NB4 (cell line): ENCODE measurements at regions not wholly inside any gene's neighbourhood (a gene's known extent, or its start where the extent isn't known, plus 50 kb on each side); places are given as distances from the start of the nearest gene placed in this dataset.
"Not testable (repeated sequence)": the region's sequence is repeated elsewhere in the genome, so short reads cannot be mapped to it uniquely, and the experiment has no call there.

Experiments used
- DNase-seq: peaks from one replicate; pipeline ENCODE4 v3.0.0; 2010; ENCODE audit warnings: low read depth
- H3K4me3 ChIP-seq: one replicate; pipeline ENCODE4 v1.5.1; 2011; ENCODE audit warnings: mild to moderate bottlenecking, low read depth, low read length, moderate library complexity
- MYC ChIP-seq: IDR thresholded peaks from 2 replicates; pipeline ENCODE4 v1.6.1; 2011; ENCODE audit warnings: low read depth, low read length
- POLR2A ChIP-seq: IDR thresholded peaks from 2 replicates; pipeline ENCODE4 v1.6.1; 2011; ENCODE audit warnings: mild to moderate bottlenecking; ENCODE audit not compliant: insufficient read length; ENCODE audit errors: extremely low read depth
- TF ChIP-seq, protein P1 (sequence below): IDR thresholded peaks from one replicate; pipeline ENCODE4 v1.5.1; 2012; ENCODE audit warnings: low read depth, low read length
- TF ChIP-seq, protein P2 (sequence below): IDR thresholded peaks from 2 replicates; pipeline ENCODE4 v1.6.1; 2011; ENCODE audit warnings: low read depth, low read length

DNA sequence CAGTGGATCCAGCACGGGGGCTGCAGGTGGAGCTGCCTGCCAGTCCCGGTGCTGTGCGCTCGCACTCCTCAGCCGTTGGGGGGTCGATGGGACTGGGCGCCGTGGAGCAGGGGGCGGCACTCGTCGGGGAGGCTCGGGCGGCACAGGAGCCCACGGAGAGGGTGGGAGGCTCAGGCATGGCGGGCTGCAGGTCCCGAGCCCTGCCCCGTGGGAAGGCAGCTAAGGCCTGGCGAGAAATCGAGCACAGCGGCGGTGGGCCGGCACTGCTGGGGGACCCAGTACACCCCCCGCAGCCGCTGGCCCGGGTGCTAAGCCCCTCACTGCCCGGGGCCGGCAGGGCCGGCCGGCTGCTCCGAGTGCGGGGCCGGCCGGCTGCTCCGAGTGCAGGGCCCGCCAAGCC lies 52.3 kb upstream of the MARK1 start:
- DNase-seq, H3K4me3 ChIP-seq: not testable (repeated sequence)

DNA sequence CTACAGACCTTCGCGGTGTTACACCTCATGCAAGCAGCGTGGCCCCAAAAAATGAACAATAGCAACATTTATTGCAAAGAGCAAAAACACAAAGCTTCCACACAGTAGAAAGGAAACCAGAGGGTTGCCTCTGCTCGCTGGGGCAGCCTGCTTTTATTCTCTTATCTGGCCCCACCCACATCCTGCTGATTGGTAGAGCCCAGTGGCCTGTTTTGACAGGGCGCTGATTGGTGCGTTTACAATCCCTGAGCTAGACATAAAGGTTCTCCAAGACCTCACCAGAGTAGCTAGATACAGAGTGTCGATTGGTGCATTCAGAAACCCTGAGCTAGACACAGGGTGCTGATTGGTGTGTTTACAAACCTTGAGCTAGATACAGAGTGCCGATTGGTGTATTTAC lies 52.8 kb upstream of the MARK1 start:
- DNase-seq, H3K4me3 ChIP-seq: not testable (repeated sequence)

DNA sequence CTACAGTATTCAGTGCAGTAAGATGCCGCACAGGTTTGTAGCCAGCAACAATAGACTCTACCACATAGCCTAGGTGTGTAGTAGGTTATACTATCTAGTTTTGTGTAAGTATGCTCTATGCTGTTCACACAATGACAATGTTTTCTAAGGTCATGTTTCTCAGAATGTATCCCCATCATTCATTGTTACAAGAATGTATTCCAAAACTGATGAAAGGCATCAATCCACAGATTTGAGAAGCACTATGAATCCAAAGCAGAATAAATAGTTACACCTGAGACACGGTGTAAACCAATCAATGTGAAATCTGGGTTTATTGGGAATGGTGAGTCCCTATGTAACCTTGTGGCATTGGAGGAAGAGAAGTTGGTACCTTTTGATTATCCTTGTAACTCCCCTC lies 54.5 kb upstream of the MARK1 start:
- H3K4me3 ChIP-seq: no peak overlapping the region
- TF ChIP-seq MYC: no peak

DNA sequence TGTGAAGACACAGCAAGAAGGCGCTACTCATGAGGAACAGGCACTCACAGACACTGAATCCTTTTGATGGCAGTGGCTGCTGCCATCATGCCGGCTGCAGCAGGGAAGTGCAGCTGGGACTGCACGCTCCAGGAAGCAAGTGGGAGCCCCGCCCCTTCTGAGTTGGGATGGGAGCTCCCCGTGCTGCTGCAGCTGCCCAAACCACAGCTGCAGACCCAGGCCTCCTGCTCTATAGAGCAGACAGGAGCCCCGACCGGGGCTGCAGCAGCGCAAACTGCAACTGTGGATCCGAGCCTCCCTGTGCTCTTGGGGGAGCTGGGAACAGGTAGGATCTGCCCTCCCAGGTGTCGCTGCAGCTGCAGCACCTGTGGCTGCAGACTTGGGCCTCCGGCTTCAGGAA lies 65.2 kb upstream of the MARK1 start:
- no peak for DNase-seq
- no peak for TF ChIP-seq MYC
- TF ChIP-seq, protein P1, sequence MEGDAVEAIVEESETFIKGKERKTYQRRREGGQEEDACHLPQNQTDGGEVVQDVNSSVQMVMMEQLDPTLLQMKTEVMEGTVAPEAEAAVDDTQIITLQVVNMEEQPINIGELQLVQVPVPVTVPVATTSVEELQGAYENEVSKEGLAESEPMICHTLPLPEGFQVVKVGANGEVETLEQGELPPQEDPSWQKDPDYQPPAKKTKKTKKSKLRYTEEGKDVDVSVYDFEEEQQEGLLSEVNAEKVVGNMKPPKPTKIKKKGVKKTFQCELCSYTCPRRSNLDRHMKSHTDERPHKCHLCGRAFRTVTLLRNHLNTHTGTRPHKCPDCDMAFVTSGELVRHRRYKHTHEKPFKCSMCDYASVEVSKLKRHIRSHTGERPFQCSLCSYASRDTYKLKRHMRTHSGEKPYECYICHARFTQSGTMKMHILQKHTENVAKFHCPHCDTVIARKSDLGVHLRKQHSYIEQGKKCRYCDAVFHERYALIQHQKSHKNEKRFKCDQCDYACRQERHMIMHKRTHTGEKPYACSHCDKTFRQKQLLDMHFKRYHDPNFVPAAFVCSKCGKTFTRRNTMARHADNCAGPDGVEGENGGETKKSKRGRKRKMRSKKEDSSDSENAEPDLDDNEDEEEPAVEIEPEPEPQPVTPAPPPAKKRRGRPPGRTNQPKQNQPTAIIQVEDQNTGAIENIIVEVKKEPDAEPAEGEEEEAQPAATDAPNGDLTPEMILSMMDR: no peak
- no peak for TF ChIP-seq POLR2A
- TF ChIP-seq, protein P2, sequence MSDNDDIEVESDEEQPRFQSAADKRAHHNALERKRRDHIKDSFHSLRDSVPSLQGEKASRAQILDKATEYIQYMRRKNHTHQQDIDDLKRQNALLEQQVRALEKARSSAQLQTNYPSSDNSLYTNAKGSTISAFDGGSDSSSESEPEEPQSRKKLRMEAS: no peak
- H3K4me3 ChIP-seq: no peak overlapping the region

More for the DNA sequence above, 54.5 kb upstream of the MARK1 start:
- DNase-seq: no peak

DNA sequence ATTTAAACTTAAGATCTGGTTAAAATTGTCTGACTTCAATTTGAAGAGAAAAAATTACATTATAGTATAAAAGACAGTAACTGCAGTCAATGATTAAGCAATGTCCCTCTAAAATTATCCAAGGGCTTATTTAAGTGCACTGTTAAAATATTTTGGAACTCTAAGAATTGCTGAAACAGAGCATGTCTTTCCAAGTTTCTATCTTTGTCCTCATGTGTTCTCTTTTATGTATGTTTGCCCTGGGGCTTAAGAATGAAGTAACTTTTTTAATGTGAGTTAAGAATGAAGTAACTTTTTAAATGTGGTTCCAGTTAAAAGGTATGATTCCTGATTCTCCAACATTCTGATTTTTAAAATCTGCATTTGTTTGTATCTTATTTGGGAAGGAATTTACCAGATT lies 69.0 kb upstream of the MARK1 start:
- H3K4me3 ChIP-seq: no peak overlapping the region
- no peak for TF ChIP-seq MYC
- TF ChIP-seq, protein P2: no peak
- TF ChIP-seq POLR2A: no peak
- TF ChIP-seq, protein P1: no peak
- DNase-seq: no peak

DNA sequence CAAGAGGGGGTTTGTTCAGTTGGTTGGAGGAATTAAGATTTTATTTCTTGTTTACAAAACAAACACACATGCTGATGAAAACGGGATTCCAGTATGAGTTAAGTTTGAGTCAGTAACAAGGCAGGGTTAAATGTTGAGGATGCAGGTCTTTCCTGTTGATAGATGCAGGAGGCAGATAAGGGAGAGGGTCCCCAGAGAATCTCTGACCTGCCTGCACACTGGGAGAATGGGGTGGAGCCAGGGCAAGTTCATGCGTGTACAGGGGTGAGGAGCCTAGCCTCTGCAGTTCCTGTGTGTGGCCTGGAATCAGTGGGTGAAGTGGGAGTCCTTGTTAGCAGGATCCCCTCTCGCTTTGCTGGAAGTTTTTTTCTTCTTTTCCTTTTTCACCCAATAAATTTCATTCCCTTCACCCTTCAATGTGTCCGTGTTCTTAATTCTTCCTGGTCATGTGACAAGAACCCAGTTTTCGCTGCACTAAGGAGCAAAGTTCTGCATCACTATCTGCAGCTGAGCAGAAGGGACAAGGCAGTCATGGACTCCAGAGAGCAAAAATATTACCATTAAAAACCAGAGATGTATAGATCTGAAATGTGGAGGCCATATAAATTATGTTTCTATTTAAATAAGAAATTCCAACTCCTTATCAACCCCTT lies 69.9 kb upstream of the MARK1 start:
- TF ChIP-seq MYC (no peak), POLR2A (no peak)
- TF ChIP-seq, protein P1: no peak
- TF ChIP-seq, protein P2: no peak
- no peak for DNase-seq
- H3K4me3 ChIP-seq: no peak overlapping the region

DNA sequence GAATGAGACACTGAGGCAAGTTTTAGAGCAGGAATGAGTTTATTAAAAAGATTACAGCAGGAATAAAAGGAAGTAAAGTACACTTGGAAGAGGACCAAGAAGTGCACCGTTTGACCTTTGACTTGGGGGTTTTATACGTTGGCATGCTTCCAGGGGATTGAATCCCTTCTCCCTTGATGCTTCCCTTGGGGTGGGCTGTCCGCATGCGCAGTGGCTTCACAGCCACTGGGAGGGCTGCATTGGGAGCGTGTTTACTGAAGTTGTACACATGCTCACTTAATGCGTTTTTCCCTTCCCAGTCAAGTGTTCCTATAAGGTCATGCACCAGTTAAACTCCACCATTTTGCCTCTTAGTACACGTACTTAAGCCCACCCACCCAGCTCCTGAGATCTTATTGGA lies 72.4 kb upstream of the MARK1 start:
- DNase-seq: no peak
- TF ChIP-seq MYC (no peak), POLR2A (no peak)
- TF ChIP-seq, protein P2: no peak
- TF ChIP-seq, protein P1: no peak
- H3K4me3 ChIP-seq: no peak overlapping the region
